ENCODE measurements at regions not wholly inside any gene's neighbourhood (a gene's known extent, or its start where the extent isn't known, plus 50 kb on each side); places are given as distances from the start of the nearest gene placed in this dataset.

GRCh38 chr6:14593286-14593685, 475.7 kb downstream of the CD83 start (continued):
- TF ChIP-seq NR2C2 (CRISPR knock-in tag; IDR thresholded peaks at IDR 0.05) (no peak), HMGXB4 (CRISPR knock-in tag; IDR thresholded peaks at IDR 0.05) (no peak), HMGA2 (CRISPR knock-in tag; IDR thresholded peaks at IDR 0.05) (no peak), TEAD4 (CRISPR knock-in tag; IDR thresholded peaks at IDR 0.05) (no peak), ARID4B (CRISPR knock-in tag; IDR thresholded peaks at IDR 0.05; ENCODE audit: borderline replicate concordance) (no peak), E2F1 (CRISPR knock-in tag; IDR thresholded peaks at IDR 0.05) (no peak), ZBTB21 (CRISPR knock-in tag; IDR thresholded peaks at IDR 0.05; ENCODE audit: borderline replicate concordance) (no peak), TP53 (CRISPR knock-in tag; IDR thresholded peaks at IDR 0.05) (no peak)

- no peaks in the 10 kb centered on the region for H3K36me3 Mint-ChIP-seq
- ATAC-seq (no peak), DNase-seq (ENCODE audit: low spot score) (no peak)
- peaks cover 11% of the 10 kb centered on the region; the same call in 1 of the 2 replicates for H3K9me3 Mint-ChIP-seq
- no peak overlapping the region for H3K4me3 Mint-ChIP-seq
- H3K27ac Mint-ChIP-seq, result no peak overlapping the region
- peaks cover 46% of the 10 kb centered on the region for H3K4me1 Mint-ChIP-seq
- H3K27me3 Mint-ChIP-seq (ENCODE audit: low read depth), result peaks cover 32% of the 10 kb centered on the region
- POLR2A ChIA-PET, result no interaction called here
- CTCF ChIA-PET, result no interaction called here
- TF ChIP-seq STAT6 (CRISPR knock-in tag; conservative IDR thresholded peaks at IDR 0.05; ENCODE audit: low read depth), result no peak
- TF ChIP-seq GRHL2 (CRISPR knock-in tag; IDR thresholded peaks at IDR 0.05; ENCODE audit: insufficient replicate concordance, severe bottlenecking), result no peak
- no peak for TF ChIP-seq ATF1 (CRISPR knock-in tag; IDR thresholded peaks at IDR 0.05)
- no peak for TF ChIP-seq HMGXB4 (CRISPR knock-in tag; IDR thresholded peaks at IDR 0.05)
- TF ChIP-seq PRRX2 (CRISPR knock-in tag; IDR thresholded peaks at IDR 0.05), result no peak
- TF ChIP-seq ESRRA (CRISPR knock-in tag; IDR thresholded peaks at IDR 0.05; ENCODE audit: borderline replicate concordance), result no peak
- TF ChIP-seq ZNF532 (CRISPR knock-in tag; IDR thresholded peaks at IDR 0.05; ENCODE audit: borderline replicate concordance), result no peak
- TF ChIP-seq CTCF (IDR thresholded peaks at IDR 0.05), result no peak
- TF ChIP-seq JAZF1 (CRISPR knock-in tag; IDR thresholded peaks at IDR 0.05), result no peak
- TF ChIP-seq TEAD4 (CRISPR knock-in tag; IDR thresholded peaks at IDR 0.05), result no peak
- no peak for TF ChIP-seq MXD4 (CRISPR knock-in tag; IDR thresholded peaks at IDR 0.05; ENCODE audit: borderline replicate concordance)
These were observed 478.2 kb downstream of the CD83 start for GRCh38 chr6:14595751-14596150.
